Heart left ventricle (tissue), 13 donors: ENCODE measurements at regions not wholly inside any gene's neighbourhood (a gene's known extent, or its start where the extent isn't known, plus 50 kb on each side); places are given as distances from the start of the nearest gene placed in this dataset.

Experiments used
- CTCF ChIP-seq, 12 donors: fragments of 200-600 bp; sonication (generic) in 4 of 12; IDR thresholded peaks; one replicate each; pipeline versions ENCODE4 v1.5.0 to v1.8.0; 2018 to 2022; ENCODE audit warnings: antibody characterized with exemption in 12 of 12, mild to moderate bottlenecking in 5 of 12
- POLR2A ChIP-seq, 2 donors: fragments of 450-650 bp; IDR thresholded peaks; one replicate each; pipeline ENCODE4 v1.6.1; 2017; ENCODE audit warnings: antibody characterized with exemption in 2 of 2, mild to moderate bottlenecking in 2 of 2, moderate library complexity in 2 of 2
- donor health status: ischemic (EF 13 %, LVEDD 7.1; RV severe dilation, severe dysfunction).
- donor health status: DM: no; HTN: yes; CAD: no.
- donor health status: DM: no; HTN: no; CAD: no.
- donor health status: ischemic (EF 25% LVEDD 6.9; RV normal size, moderate dysfunction).
- donor health status: ischemic (EF 25% LVEDD 5.7; RV mildly dilated, moderate dysfunction).
- donor health status: ischemic (EF 35%, LVEDD 5.7; RV mildly dilated, moderate dysfunction).
- donor health status: nonischemic (EF 11% LVEDD 7.7; RV severe dilation, severe dysfunction).
- donor health status: DM: yes; HTN: yes; CAD: no.
- donor health status: PGD.
- donor health status: ischemic (EF 29% LVEDD 5.4; RV normal size, mild dysfunction).
- donor health status: nonischemic (EF 23%, LVEDD 6.1; RV moderate dilation, normal function).

- no peak for TF ChIP-seq CTCF (IDR thresholded peaks at IDR 0.05)
- TF ChIP-seq POLR2A (IDR thresholded peaks at IDR 0.05): no peak
Observed at GRCh38 chr1:177798614-177799013, 171.2 kb downstream of the SEC16B start.
